Neural progenitor cell (in vitro differentiated cells): ENCODE measurements at regions not wholly inside any gene's neighbourhood (a gene's known extent, or its start where the extent isn't known, plus 50 kb on each side); places are given as distances from the start of the nearest gene placed in this dataset.
A peak's percentile ranks its signal among the peaks of the same experiment; 100 is the strongest.

Experiments
- DNase-seq: peaks from one replicate; pipeline ENCODE4 v3.0.0-alpha.2; 2016; ENCODE audit warnings: low spot score
- H2AFZ ChIP-seq: fragments of 200-600 bp; sonication (generic); replicated peaks from 2 replicates; pipeline ENCODE4 v1.6.1; 2016; ENCODE audit warnings: antibody characterized with exemption
- H3F3A ChIP-seq: fragments of 200-600 bp; sonication (generic); 2 replicates; pipeline ENCODE4 v1.6.1; 2016; ENCODE audit warnings: antibody characterized with exemption, low read depth
- H3K27ac ChIP-seq: fragments of 200-600 bp; sonication (generic); 2 replicates; pipeline ENCODE4 v1.5.1; 2016; ENCODE audit warnings: mild to moderate bottlenecking
- H3K27me3 ChIP-seq: fragments of 200-600 bp; sonication (generic); 2 replicates; pipeline ENCODE4 v1.6.1; 2016; ENCODE audit warnings: mild to moderate bottlenecking, moderate library complexity
- H3K36me3 ChIP-seq: fragments of 200-600 bp; sonication (generic); 2 replicates; pipeline ENCODE4 v1.5.1; 2016
- H3K4me1 ChIP-seq: fragments of 200-600 bp; sonication (generic); 2 replicates; pipeline ENCODE4 v1.6.1; 2016; ENCODE audit warnings: mixed run types
- H3K4me2 ChIP-seq: fragments of 200-600 bp; sonication (generic); 2 replicates; pipeline ENCODE4 v1.6.1; 2016
- H3K4me3 ChIP-seq: fragments of 200-600 bp; sonication (generic); 2 replicates; pipeline ENCODE4 v1.5.1; 2016
- H3K79me2 ChIP-seq: fragments of 200-600 bp; sonication (generic); 2 replicates; pipeline ENCODE4 v1.6.1; 2016; ENCODE audit warnings: low read depth
- H3K9ac ChIP-seq: fragments of 200-600 bp; sonication (generic); 2 replicates; pipeline ENCODE4 v1.6.1; 2016
- H3K9me3 ChIP-seq: fragments of 200-600 bp; sonication (generic); 2 replicates; pipeline ENCODE4 v1.5.1; 2016; ENCODE audit warnings: low read depth
- H4K20me1 ChIP-seq: fragments of 200-600 bp; sonication (generic); 2 replicates; pipeline ENCODE4 v1.6.1; 2016; ENCODE audit warnings: low read depth
- H3K27ac Mint-ChIP-seq: 3 replicates; pipeline ENCODE4 v1.8.0; 2021; ENCODE audit warnings: mixed read lengths
- H3K27me3 Mint-ChIP-seq: 2 replicates; pipeline ENCODE4 v1.8.0; 2022; ENCODE audit warnings: low read depth, mild to moderate bottlenecking, inconsistent platforms, moderate library complexity, mixed read lengths; ENCODE audit not compliant: insufficient read depth
- H3K36me3 Mint-ChIP-seq: 3 replicates; pipeline ENCODE4 v1.8.0; 2021; ENCODE audit warnings: mixed read lengths
- H3K4me1 Mint-ChIP-seq: 3 replicates; pipeline ENCODE4 v1.8.0; 2021; ENCODE audit warnings: mixed read lengths
- H3K4me3 Mint-ChIP-seq: 3 replicates; pipeline ENCODE4 v1.8.0; 2021; ENCODE audit warnings: mild to moderate bottlenecking, moderate library complexity, mixed read lengths
- H3K9me3 Mint-ChIP-seq: 3 replicates; pipeline ENCODE4 v1.8.0; 2020; ENCODE audit warnings: mixed read lengths
- EZH2 ChIP-seq: fragments of 200-600 bp; sonication (generic); IDR thresholded peaks from 2 replicates; pipeline ENCODE4 v1.6.1; 2017; ENCODE audit warnings: antibody characterized with exemption, mild to moderate bottlenecking, moderate library complexity
- EZH2phosphoT487 ChIP-seq: fragments of 200-600 bp; sonication (generic); IDR thresholded peaks from 2 replicates; pipeline ENCODE4 v1.6.1; 2017; ENCODE audit warnings: antibody characterized with exemption
- TF ChIP-seq, protein P1 (sequence below): fragments of 200-600 bp; sonication (generic); IDR thresholded peaks from 2 replicates; pipeline ENCODE4 v1.5.1; 2017; ENCODE audit warnings: antibody characterized with exemption, mild to moderate bottlenecking

- peaks cover 2% of the 10 kb centered on the region for H3K27me3 Mint-ChIP-seq
- peaks cover 2% of the 10 kb centered on the region for H3K9me3 Mint-ChIP-seq
- Histone ChIP-seq H3K4me1 (no peaks in the 10 kb centered on the region), H3K27me3 (no peaks in the 10 kb centered on the region), H3K27ac (no peak overlapping the region), H3K9ac (no peak overlapping the region), H3K36me3 (no peaks in the 10 kb centered on the region), H3K4me3 (no peak overlapping the region), H3K79me2 (no peaks in the 10 kb centered on the region), H2AFZ (no peak overlapping the region), H3K4me2 (no peak overlapping the region), H4K20me1 (no peaks in the 10 kb centered on the region), H3K9me3 (no peaks in the 10 kb centered on the region), H3F3A (no peaks in the 10 kb centered on the region)
- H3K4me1 Mint-ChIP-seq, result no peaks in the 10 kb centered on the region
- no peaks in the 10 kb centered on the region for H3K36me3 Mint-ChIP-seq
- H3K27ac Mint-ChIP-seq, result no peak overlapping the region
- DNase-seq, result no peak
- TF ChIP-seq, protein P1, sequence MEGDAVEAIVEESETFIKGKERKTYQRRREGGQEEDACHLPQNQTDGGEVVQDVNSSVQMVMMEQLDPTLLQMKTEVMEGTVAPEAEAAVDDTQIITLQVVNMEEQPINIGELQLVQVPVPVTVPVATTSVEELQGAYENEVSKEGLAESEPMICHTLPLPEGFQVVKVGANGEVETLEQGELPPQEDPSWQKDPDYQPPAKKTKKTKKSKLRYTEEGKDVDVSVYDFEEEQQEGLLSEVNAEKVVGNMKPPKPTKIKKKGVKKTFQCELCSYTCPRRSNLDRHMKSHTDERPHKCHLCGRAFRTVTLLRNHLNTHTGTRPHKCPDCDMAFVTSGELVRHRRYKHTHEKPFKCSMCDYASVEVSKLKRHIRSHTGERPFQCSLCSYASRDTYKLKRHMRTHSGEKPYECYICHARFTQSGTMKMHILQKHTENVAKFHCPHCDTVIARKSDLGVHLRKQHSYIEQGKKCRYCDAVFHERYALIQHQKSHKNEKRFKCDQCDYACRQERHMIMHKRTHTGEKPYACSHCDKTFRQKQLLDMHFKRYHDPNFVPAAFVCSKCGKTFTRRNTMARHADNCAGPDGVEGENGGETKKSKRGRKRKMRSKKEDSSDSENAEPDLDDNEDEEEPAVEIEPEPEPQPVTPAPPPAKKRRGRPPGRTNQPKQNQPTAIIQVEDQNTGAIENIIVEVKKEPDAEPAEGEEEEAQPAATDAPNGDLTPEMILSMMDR, result peak; percentile 42
- TF ChIP-seq EZH2phosphoT487, result no peak
- H3K4me3 Mint-ChIP-seq, result no peak overlapping the region
Observed at GRCh38 chr2:66013456-66013855, 421.5 kb upstream of the MEIS1 start.

- Histone ChIP-seq H4K20me1 (no peaks in the 10 kb centered on the region), H3K9ac (no peak overlapping the region), H3K27me3 (no peaks in the 10 kb centered on the region), H3K79me2 (no peaks in the 10 kb centered on the region), H2AFZ (no peak overlapping the region), H3K4me3 (no peak overlapping the region), H3F3A (no peaks in the 10 kb centered on the region), H3K9me3 (no peaks in the 10 kb centered on the region), H3K4me2 (no peak overlapping the region), H3K27ac (no peak overlapping the region), H3K4me1 (no peaks in the 10 kb centered on the region), H3K36me3 (no peaks in the 10 kb centered on the region)
- Mint-ChIP-seq H3K36me3 (no peaks in the 10 kb centered on the region), H3K9me3 (no peaks in the 10 kb centered on the region), H3K27ac (no peak overlapping the region), H3K27me3 (peaks cover 3% of the 10 kb centered on the region), H3K4me3 (no peak overlapping the region), H3K4me1 (no peaks in the 10 kb centered on the region)
- DNase-seq, result no peak
- TF ChIP-seq EZH2phosphoT487 (no peak), EZH2 (no peak)
- TF ChIP-seq, protein P1, result no peak
Observed at GRCh38 chr2:66003931-66004330, 431.0 kb upstream of the MEIS1 start.

GRCh38 chr2:66001538-66001937, 433.4 kb upstream of the MEIS1 start:
- H3K4me2 ChIP-seq, result no peak overlapping the region
- no peak overlapping the region for H3K27ac ChIP-seq
- no peak overlapping the region for H3K9ac ChIP-seq
- no peaks in the 10 kb centered on the region for H3K79me2 ChIP-seq
- H3F3A ChIP-seq, result no peaks in the 10 kb centered on the region
- no peak overlapping the region for H2AFZ ChIP-seq
- H3K27me3 ChIP-seq, result no peaks in the 10 kb centered on the region
- DNase-seq, result no peak
- no peak for TF ChIP-seq EZH2phosphoT487
- TF ChIP-seq, protein P1, result no peak
- TF ChIP-seq EZH2, result no peak
- H3K9me3 Mint-ChIP-seq, result no peaks in the 10 kb centered on the region
- no peaks in the 10 kb centered on the region for H4K20me1 ChIP-seq
- H3K4me1 Mint-ChIP-seq, result no peaks in the 10 kb centered on the region
- no peak overlapping the region for H3K4me3 Mint-ChIP-seq
- no peak overlapping the region for H3K4me3 ChIP-seq
- H3K9me3 ChIP-seq, result no peaks in the 10 kb centered on the region
- no peaks in the 10 kb centered on the region for H3K36me3 ChIP-seq
- H3K27me3 Mint-ChIP-seq, result peaks cover 2% of the 10 kb centered on the region
- H3K4me1 ChIP-seq, result no peaks in the 10 kb centered on the region
- H3K36me3 Mint-ChIP-seq, result no peaks in the 10 kb centered on the region
- no peak overlapping the region for H3K27ac Mint-ChIP-seq

GRCh38 chr2:66000901-66001300, 434.0 kb upstream of the MEIS1 start:
- no peak overlapping the region for H3K27ac ChIP-seq
- no peak overlapping the region for H3K4me2 ChIP-seq
- Mint-ChIP-seq H3K4me3 (no peak overlapping the region), H3K27me3 (peaks cover 2% of the 10 kb centered on the region), H3K9me3 (no peaks in the 10 kb centered on the region), H3K36me3 (no peaks in the 10 kb centered on the region), H3K27ac (no peak overlapping the region), H3K4me1 (no peaks in the 10 kb centered on the region)
- no peaks in the 10 kb centered on the region for H3K4me1 ChIP-seq
- no peak overlapping the region for H2AFZ ChIP-seq
- H3K79me2 ChIP-seq, result no peaks in the 10 kb centered on the region
- H3K9me3 ChIP-seq, result no peaks in the 10 kb centered on the region
- no peaks in the 10 kb centered on the region for H3K36me3 ChIP-seq
- DNase-seq, result no peak
- H3K9ac ChIP-seq, result no peak overlapping the region
- no peaks in the 10 kb centered on the region for H3F3A ChIP-seq
- H3K4me3 ChIP-seq, result no peak overlapping the region
- H3K27me3 ChIP-seq, result no peaks in the 10 kb centered on the region
- H4K20me1 ChIP-seq, result no peaks in the 10 kb centered on the region
- TF ChIP-seq EZH2 (no peak), EZH2phosphoT487 (no peak)
- TF ChIP-seq, protein P1, result no peak
